ENCODE measurements at regions not wholly inside any gene's neighbourhood (a gene's known extent, or its start where the extent isn't known, plus 50 kb on each side); places are given as distances from the start of the nearest gene placed in this dataset.

GRCh38 chr4:168039593-168039992 lies 52.7 kb upstream of the ANXA10 start:
- Histone ChIP-seq H3K36me3 (ENCODE audit: control insufficient read depth in 2 of 4, insufficient read depth in 4 of 4, low read length in 3 of 4) (no peaks in the 10 kb centered on the region), H3K18ac (ENCODE audit: extremely low read depth, low read length) (no peak overlapping the region), H4K20me1 (replicated peaks in 1 of 2; ENCODE audit: control insufficient read depth in 1 of 2, insufficient read depth in 2 of 2, low read length in 2 of 2) (no peaks in the 10 kb centered on the region), H2BK20ac (ENCODE audit: low read length) (no peak overlapping the region), H3K4me3 (ENCODE audit: extremely low read depth in 1 of 4, insufficient read depth in 2 of 4, low read depth in 3 of 4, low read length in 4 of 4) (no peak overlapping the region), H4K5ac (ENCODE audit: insufficient read length, low read depth, low read length) (no peak overlapping the region), H3K27me3 (replicated peaks in 1 of 4; ENCODE audit: control insufficient read depth in 3 of 4, extremely low read depth in 1 of 4, insufficient read depth in 3 of 4, low read length in 3 of 4) (no peaks in the 10 kb centered on the region), H3K23ac (ENCODE audit: insufficient read length) (no peak overlapping the region), H3K4ac (replicated peaks; ENCODE audit: insufficient read length, low read depth, low read length) (no peak overlapping the region), H3K9me3 (ENCODE audit: insufficient read depth in 2 of 2, low read depth in 1 of 2, low read length in 1 of 2) (no peaks in the 10 kb centered on the region), H3K27ac (ENCODE audit: low read depth, low read length) (no peak overlapping the region), H3K9ac (replicated peaks in 1 of 4; ENCODE audit: extremely low read depth in 1 of 4, low read depth in 3 of 4, low read length in 3 of 4) (no peak overlapping the region), H3K23me2 (ENCODE audit: low read depth, low read length) (no peaks in the 10 kb centered on the region), H3K14ac (ENCODE audit: insufficient read length) (no peak overlapping the region), H2BK15ac (ENCODE audit: low read length) (no peak overlapping the region), H2BK5ac (ENCODE audit: low read depth, low read length) (no peak overlapping the region), H2AK5ac (ENCODE audit: low read depth, low read length) (no peak overlapping the region), H4K91ac (replicated peaks; ENCODE audit: insufficient read length, low read length) (no peak overlapping the region), H3K56ac (replicated peaks; ENCODE audit: insufficient read length, low read depth, low read length) (no peak overlapping the region), H3K4me2 (ENCODE audit: insufficient read depth in 1 of 2, low read depth in 2 of 2, low read length in 2 of 2) (no peak overlapping the region), H3K79me2 (ENCODE audit: control insufficient read depth in 1 of 2, insufficient read depth in 2 of 2, low read length in 2 of 2) (no peaks in the 10 kb centered on the region), H3K79me1 (ENCODE audit: low read depth, low read length) (no peaks in the 10 kb centered on the region), H2BK12ac (ENCODE audit: low read depth, low read length) (no peak overlapping the region), H2BK120ac (replicated peaks; ENCODE audit: low read depth, low read length) (no peak overlapping the region), H2AFZ (ENCODE audit: low read length) (no peak overlapping the region), H4K8ac (ENCODE audit: extremely low read depth, insufficient read depth, low read length) (no peak overlapping the region), H3K4me1 (replicated peaks in 1 of 4; ENCODE audit: control insufficient read depth in 3 of 4, insufficient read depth in 4 of 4, low read length in 3 of 4) (no peaks in the 10 kb centered on the region)
- FAIRE-seq: no peak
- WGBS, 2 experiments (ENCODE audit: extremely low coverage in 1 of 2, insufficient coverage in 1 of 2, insufficient read length in 1 of 2, insufficient replicate concordance in 2 of 2, low coverage in 1 of 2, low lambda C conversion rate in 2 of 2, missing lambda C conversion rate in 1 of 2): 100% methylated on average over 1 of the region's 1 CpG; no CpG with 5 or more reads in 1 of the 2 experiments
- ChIA-PET CTCF (ENCODE audit: partially characterized antibody) (interaction anchor here (0.6 kb wide), 1 partner anchor 1155 kb away, joined by 3 read pairs; no protein-coding TSS in a partner anchor), POLR2A (ENCODE audit: partially characterized antibody) (no interaction called here)
- TF ChIP-seq CHD1 (IDR thresholded peaks at IDR 0.05; ENCODE audit: low read depth, low read length): no peak
- no peak for TF ChIP-seq CREB1 (IDR thresholded peaks at IDR 0.05)
- TF ChIP-seq GTF2F1 (IDR thresholded peaks at IDR 0.05; ENCODE audit: borderline replicate concordance, low read depth, low read length): no peak
- TF ChIP-seq PHF8 (conservative IDR thresholded peaks at IDR 0.05; ENCODE audit: low read depth, low read length): no peak
- no peak for TF ChIP-seq KDM1A (IDR thresholded peaks at IDR 0.05; ENCODE audit: borderline replicate concordance, low read length)
- TF ChIP-seq SUZ12 (IDR thresholded peaks at IDR 0.05; ENCODE audit: low read length): no peak
- no peak for TF ChIP-seq TEAD4 (IDR thresholded peaks at IDR 0.05; ENCODE audit: low read depth, low read length)
- no peak for TF ChIP-seq BRCA1 (IDR thresholded peaks at IDR 0.05; ENCODE audit: low read depth, low read length)
- no peak for TF ChIP-seq RBBP5 (IDR thresholded peaks at IDR 0.05; ENCODE audit: borderline replicate concordance, low read depth, low read length)
- TF ChIP-seq SIRT6 (IDR thresholded peaks at IDR 0.05; ENCODE audit: low read length): no peak
- no peak for TF ChIP-seq CHD2 (IDR thresholded peaks at IDR 0.05; ENCODE audit: low read length)
- no peak for TF ChIP-seq SRF (IDR thresholded peaks at IDR 0.05; ENCODE audit: low read depth, low read length)
- no peak for TF ChIP-seq EZH2 (IDR thresholded peaks at IDR 0.05; ENCODE audit: low read depth, low read length, severe bottlenecking)
- TF ChIP-seq CEBPB (IDR thresholded peaks at IDR 0.05; ENCODE audit: low read depth, low read length): no peak
- TF ChIP-seq ASH2L (IDR thresholded peaks at IDR 0.05; ENCODE audit: low read length): no peak
- TF ChIP-seq E2F6 (IDR thresholded peaks at IDR 0.05): no peak
- TF ChIP-seq TCF12 (IDR thresholded peaks at IDR 0.05; ENCODE audit: low read depth, low read length): no peak
- no peak for DNase-seq (ENCODE audit: low read depth in 1 of 2, low spot score in 2 of 2)
